Fibroblast of skin of abdomen (primary cell): ENCODE measurements at regions not wholly inside any gene's neighbourhood (a gene's known extent, or its start where the extent isn't known, plus 50 kb on each side); places are given as distances from the start of the nearest gene placed in this dataset.

Experiments used
- DNase-seq: peaks from one replicate; pipeline ENCODE4 v3.0.0-alpha.2; 2013

GRCh38 chr7:3234851-3235250, 66.2 kb upstream of the SDK1 start:
- no peak for DNase-seq

GRCh38 chr7:3235322-3235721, 65.7 kb upstream of the SDK1 start:
- no peak for DNase-seq

DNA sequence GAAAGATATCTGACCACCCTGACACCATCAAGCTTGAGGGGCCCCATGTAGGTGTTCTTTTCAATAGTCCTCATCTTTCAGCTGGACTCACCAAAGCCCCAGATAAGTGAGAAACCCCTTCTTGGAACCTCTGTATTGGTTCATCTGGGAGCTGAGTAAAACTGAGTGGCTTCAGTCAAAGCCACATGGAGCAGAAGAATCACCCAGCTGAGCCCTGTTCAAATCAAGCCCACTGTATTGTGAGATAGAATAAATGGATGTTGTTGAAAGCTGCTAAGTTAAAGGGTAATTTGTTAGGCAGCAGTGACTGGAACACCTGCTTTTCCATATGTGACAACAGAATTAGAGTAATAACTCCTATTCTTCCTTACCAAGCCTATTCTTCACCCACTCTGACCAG, 64.8 kb upstream of the SDK1 start:
- DNase-seq = no peak

DNA sequence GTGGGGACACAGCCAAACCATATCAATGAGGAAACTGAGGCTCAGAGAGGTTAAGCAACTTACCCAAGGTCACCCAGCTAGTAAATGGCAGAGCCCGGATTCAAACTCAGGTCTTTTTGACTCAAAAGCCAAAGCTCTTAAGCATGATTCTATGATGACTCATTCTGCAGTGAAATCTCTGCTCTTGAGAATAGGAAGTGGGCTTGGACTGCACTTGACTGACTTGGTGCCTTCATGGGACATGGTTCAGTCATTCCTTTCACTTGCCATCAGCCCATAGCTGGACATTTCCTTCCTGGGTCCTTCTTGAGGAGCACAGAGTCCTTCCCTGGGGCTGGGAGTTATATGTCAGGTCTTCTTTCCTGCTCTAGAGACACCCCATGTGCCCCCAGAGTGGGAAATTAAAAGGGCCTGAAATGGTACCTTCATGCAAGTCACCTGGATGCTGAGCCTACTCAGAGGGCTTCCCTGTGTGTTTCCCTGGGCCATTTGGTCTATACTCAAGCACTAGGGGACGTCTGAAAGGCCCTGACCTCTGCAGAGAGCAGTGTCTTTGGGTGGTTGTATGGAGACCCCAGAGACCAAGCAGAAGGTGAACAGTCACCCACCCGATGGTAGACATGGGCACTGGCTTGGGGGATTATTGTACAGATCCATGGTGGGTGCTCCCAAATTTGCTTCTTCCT, 62.4 kb upstream of the SDK1 start:
- DNase-seq = no peak

DNA sequence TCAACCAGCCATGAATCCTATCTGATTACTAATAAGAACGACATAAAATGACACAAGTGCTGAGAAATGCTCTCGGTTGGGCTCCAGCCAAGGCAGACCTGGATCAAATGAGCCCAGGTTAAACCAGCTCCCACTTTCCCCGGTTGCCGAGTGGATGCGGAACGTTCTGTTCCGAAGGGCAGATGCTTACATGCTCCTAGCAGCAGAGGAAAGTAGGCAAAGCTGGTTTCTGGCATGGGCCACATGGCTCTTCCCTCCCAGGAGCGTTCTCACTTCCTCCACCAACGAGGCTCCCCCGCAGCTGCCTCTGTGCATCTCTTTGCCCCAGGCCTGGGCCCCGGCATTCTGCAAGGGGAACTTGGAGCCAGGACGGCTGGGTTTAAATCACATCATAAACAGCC, 61.8 kb upstream of the SDK1 start:
- no peak for DNase-seq

- DNase-seq = no peak
These were observed 60.1 kb upstream of the SDK1 start for GRCh38 chr7:3240826-3241430.

DNA sequence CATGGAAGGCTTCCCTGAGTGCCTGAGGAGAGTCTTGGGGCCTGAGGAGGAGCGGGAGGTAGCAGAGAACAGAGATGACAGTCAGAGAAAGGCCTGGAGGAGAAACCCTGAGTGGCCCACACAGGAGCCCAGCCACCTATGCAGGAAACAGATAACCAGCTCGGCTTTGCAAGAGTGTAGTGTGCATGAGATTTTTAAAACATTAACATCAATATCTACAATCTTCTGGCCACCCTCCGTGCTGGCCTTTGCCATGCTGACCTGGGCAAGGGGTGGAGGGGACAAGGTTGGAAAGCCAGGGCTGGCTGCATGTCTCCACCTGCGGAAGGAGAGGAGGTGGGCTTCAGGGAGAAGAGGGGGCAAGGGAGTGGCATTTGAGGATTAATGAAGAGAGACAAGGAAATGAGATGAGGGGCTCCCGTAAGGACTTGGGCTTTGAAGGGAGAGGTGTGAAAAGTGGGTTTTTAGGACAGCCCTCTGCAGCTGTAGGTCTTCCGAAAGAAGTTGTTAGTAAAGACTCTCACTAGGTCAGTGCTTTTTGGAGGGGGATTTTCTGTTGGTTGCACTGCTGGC, 59.3 kb upstream of the SDK1 start:
- DNase-seq = no peak

GRCh38 chr7:3242398-3242972, 58.6 kb upstream of the SDK1 start:
- DNase-seq = no peak

GRCh38 chr7:3243256-3243655, 57.8 kb upstream of the SDK1 start:
- no peak for DNase-seq

- DNase-seq = no peak
These were observed 57.4 kb upstream of the SDK1 start for GRCh38 chr7:3243680-3244079.

GRCh38 chr7:3244241-3244814, 56.7 kb upstream of the SDK1 start:
- peak; percentile 55 for DNase-seq

DNA sequence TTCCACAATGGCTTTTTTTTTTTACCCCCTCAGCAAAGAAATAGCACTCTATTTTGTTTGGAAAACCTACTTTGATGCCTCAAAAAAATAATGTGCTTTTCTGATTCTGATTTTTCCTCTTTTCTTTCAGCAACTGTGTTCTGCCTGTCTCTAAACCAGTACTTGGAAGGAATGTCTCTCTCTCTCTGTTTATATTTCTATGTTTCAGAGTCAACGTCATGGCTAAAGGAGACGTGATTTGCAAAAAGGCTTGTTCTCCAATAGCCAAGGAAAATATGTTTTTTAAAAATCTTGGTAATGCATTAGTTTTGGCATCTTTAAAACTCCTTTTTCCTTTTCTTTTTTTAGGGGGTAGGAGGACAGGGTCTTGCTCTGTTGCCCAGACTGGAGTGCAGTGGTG, 56.0 kb upstream of the SDK1 start:
- DNase-seq = no peak

- DNase-seq = no peak
These were observed 55.3 kb upstream of the SDK1 start for GRCh38 chr7:3245721-3246120.

DNA sequence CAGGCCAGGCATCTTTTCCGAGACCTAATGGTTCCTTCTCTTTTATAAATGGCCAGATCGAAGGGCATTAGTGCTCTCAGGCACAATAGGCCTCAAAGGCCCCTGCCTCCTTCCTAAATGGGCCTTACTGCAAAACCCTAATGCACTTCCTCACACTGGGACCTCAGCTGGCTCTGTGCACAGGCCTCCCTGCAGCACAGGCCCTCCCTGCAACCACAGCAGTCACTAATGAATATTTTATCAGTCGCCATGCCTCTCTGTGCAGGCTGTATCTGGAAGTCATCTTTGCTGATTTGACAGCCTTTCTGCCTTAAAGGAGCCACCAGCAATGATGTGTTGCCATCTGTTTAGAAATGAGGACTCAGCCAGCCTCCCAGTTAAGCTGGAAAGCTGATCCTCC, 54.9 kb upstream of the SDK1 start:
- DNase-seq = no peak

DNA sequence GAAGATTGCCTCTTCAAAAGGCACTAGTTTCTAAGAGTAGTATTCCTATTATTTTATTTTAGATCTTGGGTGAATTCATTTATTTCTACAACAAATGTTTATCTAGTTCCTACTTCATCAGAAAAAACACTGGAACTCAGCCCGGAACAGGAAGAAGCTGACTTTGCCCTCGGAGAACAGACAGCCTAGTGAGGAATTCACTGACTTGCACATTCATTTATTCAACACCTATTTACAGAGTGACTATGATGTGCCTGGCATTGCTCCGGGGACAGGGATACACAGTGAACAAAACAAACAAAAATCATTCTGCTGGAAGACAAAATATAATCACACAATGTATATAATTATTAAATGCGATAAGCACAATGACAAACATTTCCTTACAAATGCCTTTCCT, 54.4 kb upstream of the SDK1 start:
- no peak for DNase-seq

DNA sequence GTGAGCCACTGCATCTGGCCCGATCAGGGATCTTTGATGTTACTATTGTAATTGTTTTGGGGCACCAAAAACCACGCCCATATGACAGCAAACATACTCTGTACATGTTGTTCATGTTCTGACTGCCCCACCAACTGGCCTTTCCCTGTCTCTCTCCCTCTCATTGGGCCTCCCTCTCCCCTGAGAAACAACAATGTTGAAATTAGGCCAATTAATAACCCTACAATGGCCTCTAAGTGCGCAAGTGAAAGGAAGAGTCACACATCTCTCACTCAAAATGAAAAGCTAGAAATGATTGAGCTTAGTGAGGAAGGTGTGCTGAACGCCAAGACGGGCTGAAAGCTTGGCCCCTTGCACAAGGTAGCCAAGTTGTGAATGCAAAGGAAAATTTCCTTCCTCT, 50.3 kb upstream of the SDK1 start:
- DNase-seq = no peak
